Erythroblast (primary cell): ENCODE measurements at regions not wholly inside any gene's neighbourhood (a gene's known extent, or its start where the extent isn't known, plus 50 kb on each side); places are given as distances from the start of the nearest gene placed in this dataset.

Source experiments
- GATA1 ChIP-seq: IDR thresholded peaks from 2 replicates; pipeline ENCODE4 v1.6.1; 2011; ENCODE audit warnings: low read depth, mild to moderate bottlenecking, control low read depth, low read length, moderate library complexity
- POLR2A ChIP-seq: IDR thresholded peaks from 2 replicates; pipeline ENCODE4 v1.6.1; 2011; ENCODE audit warnings: mild to moderate bottlenecking, low read length

- no peak for TF ChIP-seq POLR2A
- TF ChIP-seq GATA1: no peak
These were observed 239.6 kb downstream of the CDH11 start for GRCh38 chr16:64882078-64882784.
